Embryonic facial prominence (tissue), 1 donor: ENCODE measurements at regions not wholly inside any gene's neighbourhood (a gene's known extent, or its start where the extent isn't known, plus 50 kb on each side); places are given as distances from the start of the nearest gene placed in this dataset.

ENCODE experiments used
- DNase-seq: peaks from one replicate; pipeline ENCODE4 v3.0.0-alpha.2; 2016; ENCODE audit errors: extremely low spot score

DNA sequence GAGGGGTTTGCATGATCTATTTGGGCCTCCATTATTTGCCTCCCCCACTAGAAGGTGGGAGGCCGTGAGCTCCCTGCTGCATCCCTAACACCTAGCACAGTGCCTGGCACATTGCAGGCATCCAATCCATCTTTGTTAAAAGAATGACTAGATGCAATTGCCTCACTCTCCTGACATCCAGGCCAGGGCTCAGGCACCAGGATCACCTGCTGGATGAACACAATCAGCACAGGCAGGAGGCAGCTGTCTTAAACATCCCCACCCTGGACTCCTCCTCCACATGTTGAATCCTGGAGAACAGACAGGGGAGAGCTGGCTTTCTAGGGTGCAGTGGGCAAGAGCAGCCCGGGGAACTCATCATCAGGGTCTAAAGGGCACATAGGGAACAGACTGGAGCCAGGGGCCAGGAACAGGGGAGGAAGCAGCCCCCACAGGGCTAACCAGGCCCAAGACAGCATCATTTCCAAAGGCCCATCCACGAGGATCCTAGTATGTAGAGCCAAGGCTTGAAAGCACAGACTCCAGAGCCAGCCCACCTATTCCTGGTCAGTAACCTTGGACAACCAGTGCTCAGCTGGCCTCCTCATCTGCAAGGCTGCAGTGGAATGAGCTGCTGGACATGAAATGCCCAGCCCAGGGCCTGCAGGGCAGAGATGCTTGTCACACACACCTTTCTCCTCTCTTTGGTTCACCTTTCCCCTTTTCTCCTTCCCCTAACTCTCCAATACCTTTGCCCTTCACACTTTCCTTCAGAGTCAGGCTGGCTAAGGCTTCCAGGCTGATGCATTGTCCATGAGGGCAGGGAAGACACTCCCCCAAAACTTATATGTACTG is 254.4 kb upstream of the TLE3 start:
- DNase-seq, result no peak

DNA sequence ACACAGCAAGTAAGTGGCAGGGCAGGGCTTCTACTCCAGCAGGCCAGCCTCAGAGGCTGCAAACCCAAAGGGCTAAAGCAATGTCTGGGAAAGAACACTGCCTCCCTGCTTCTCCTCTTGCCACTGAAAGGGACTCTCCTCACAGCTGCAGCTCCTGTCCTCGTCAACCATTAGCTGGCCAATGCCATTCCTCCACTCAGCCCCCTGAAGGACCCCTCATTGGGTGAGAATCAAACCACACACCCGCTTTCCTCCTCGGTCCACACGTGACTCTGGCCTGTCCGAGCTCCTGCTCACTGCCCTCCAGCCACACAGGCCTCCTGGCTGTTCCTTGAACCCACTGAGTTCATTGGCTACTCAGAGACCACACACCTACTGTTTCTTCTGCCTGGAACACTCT is 253.7 kb upstream of the TLE3 start:
- DNase-seq, result no peak

DNA sequence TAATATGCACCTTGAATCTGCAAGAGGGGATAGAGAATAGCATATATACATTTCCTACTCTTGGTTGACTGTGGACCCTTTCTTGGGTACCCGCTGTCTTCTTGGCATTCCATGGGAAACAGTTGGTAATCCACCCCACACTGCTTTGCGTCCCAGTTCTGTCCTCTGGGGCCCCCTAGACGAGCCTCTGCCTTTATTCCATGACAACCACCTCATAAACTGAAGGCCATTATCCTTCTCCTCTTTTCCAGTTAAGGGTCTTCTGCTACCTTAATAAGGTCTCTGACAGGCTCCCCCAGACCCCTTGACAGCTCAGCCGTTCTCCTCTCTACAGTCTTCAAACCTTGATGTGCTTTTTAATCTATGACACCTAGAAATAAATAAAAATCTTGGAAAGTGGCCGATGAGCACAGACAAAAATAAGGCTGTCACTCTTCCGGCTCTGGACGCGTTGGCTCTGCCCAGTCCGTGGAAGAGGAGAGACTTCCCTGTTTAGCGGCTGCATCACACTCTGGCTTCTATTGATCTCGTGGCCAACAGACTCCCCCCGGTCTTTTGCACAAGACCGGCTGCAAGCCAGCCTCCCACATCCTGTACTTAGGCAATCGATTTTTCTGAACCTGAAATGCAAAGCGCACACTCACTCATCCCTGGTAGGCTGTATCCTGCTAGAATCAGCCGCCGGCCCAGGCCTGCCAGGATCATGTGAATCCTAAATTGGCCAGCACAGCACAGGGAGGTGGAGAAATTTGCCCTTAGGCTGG is 251.0 kb upstream of the TLE3 start:
- no peak for DNase-seq

DNA sequence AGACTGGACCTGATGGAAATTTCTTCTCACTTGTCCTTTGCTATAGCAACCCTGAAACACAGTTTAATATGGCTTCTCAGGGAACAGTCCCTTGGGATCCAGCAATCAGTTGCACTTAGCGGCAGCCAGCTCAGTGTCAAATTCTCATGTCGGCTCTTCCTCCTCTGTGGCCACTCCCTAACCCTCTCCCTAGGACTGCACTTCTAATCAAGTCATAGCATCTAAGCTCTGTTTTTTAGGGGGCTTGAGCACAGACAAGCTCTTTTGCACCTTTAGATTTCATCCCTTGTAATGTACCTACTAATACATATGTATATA is 250.5 kb upstream of the TLE3 start:
- DNase-seq, result no peak

DNA sequence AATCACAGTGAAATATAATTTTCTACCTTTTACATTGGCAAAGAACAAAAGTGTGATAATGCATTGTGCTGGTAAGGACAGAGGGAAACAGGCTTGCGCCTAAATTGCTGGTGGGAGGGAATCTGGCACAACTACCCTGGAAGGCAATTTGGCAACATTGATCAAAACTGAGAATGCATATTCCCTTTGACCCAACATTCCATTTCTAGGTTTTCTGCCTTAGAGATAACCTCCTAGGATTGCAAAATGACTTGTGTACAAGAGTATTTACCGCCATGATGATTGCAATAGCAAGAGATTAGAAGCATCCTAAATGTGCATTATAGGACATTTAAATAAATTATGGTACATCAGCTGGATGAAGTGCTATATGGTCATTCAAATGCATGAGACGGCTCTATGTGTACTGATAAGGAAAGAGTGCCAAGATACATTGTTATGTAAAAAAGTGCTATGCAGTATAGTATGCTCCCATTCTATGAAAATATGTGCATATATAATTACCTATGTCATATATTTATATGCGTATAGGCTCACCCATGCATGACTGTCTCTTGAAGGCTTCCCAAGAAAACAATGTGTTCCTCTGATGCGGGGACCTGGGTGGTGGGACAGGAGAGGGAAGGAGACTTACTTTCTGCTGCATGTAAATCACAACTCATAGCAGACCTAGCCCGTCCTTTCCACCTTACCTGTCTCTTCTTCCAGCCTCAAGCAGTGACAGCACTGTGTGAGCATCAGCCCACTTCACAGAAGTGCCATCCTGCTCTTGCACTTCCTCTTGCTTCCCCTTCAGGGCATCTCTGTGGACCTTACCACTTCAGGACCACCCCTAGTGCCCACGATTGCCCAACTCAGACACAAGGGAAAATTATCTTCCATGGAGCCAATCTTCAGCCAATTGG is 249.9 kb upstream of the TLE3 start:
- no peak for DNase-seq

DNA sequence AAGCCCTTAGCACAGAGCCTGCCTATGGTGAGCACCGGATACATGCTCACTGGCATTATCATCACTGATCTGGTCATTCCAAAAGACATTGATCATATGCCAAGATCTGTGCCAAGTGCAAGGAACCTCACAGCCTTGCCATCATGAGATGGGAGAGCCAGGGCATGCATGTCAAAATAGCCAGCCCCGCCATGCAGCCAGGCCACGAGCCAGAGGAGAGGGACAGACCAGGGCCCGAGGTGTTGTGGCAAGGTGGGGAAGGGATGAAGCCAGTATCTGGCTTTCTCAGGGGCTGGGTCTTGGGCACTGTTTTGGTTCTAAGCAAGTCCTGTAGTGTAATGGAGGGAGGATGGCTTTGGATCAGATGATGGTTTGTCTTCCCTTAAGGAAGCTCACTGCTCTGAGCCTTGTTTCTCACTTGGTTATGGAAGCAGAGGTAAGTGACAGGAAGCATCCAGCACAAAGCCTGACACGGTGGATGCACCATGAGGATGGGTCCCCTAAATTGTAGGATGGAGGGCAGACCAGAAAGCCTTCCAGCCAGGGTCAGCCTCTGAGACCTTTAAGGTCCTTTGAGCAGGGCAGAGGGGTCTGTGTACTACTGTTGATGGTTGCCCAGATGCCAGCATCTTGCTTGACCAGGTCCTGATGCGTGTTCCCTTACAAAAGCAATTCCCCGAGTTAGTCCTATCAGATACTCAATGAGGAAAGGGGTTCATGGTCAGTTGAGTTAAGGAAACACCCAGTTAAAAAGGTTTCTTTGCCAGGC is 247.7 kb upstream of the TLE3 start:
- no peak for DNase-seq

DNA sequence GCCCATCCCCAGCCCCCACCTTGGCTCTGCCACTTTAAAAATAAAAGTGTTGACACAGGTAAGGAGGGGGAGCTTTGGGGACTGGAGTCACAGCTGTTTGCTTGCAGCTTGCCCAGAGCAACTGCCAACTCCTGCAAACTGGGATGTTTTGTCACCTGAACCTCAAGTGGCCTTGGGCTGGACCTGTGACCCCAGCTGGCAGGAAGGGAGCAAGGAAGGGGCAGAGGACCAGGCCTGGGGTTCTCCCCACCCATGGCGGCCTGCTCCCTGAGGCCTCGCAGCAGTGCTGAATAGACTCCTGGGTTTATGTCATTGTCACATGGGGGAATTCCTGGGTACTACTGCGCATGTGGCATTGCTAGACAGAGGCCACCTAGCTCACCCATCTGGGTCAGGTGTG is 246.9 kb upstream of the TLE3 start:
- DNase-seq, result no peak

DNA sequence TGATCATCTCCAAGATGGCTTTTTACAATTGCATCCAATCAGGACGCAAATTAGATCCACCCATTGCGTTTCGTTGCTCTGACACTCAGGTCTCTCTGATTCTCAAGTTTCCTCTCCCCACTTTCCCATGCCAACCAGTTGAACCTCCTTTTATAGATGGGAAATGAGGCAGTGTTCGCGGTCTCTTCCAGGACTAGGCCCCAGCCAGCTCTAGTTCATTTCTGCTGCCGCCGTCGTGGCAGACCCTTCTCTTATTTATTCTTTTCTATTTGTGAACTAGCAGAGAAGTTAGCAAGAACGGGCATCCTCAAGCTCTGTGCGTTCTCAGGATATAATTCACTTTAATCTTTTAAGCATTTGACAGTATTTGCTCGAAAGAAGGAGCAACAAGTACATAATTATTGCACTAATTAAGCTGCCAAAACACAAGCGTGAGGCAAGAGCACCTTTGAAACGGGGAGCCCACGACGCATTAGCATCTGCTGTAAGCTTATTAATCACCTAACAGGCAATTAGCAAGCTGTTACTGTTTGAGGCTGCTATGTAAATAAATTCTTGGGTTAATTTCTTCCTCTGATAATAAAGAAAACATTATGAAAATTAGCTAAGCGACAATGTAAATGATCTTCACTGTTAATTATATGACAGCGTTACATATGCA is 246.4 kb upstream of the TLE3 start:
- DNase-seq, result no peak

DNA sequence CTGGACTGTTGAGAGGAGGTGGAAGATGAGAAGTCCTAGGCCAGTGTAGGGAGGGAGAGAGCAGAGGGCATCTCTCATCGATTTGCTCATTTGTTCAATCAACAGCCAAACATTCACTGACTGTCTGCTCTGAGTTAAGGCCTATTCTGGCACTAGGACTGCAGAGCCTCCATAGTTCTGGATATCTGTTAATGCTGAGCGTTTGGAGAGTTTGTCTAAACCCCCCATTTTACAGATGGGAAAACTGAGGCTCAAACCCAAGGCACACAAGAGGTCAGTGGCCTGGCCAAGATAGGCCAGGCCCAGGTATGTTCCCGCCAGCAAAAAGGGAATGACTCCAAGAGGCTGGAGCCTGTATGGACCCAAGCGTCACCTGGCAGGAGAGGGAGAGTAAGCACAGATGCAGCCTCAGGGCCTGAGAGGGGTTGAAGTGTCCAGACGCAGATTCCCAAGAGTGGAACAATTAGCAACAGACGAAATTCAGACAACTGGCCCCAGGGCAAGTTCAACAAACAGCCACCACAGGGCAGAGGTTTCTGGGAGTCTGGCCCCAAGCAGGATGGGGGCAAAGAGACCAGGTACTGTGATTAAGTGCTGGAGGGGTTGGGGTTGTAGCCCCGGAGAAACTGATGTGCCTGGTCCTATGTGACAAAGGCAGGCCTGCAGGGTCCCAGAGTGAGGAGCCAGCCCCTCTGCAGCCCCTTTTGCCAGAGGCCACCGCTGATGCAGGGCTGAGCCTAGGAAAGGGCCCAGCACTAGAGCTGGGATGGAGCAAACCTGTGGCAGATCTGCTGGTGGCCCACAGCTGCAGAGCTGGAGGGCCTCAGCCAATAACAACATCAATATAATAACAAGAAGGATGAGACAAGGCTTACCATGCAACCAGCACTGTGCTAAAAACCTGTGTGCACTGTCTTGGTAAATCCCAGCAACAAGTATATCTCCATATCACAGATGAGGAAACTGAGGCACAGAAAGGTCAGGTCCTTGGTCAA is 245.1 kb upstream of the TLE3 start:
- DNase-seq, result no peak

DNA sequence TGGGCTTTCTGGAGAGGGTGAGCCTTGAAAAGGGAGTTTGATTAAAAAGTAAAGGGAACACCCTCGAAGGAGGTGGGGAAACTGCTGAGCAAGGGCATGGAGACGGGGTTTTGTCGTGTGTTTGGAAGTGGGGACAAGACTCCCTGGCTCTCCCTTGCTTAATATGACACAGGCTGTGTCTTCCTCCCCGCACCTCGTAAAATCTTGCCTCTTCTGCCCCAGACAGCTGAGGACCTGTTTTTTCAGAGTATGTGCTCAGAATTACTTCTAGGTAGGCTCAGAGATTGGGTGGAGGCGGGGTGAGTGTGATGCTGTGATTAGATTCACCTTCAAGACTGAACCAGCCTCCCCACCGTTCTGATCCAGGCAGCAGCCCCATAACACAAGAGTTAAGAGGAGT is 244.4 kb upstream of the TLE3 start:
- DNase-seq, result no peak

DNA sequence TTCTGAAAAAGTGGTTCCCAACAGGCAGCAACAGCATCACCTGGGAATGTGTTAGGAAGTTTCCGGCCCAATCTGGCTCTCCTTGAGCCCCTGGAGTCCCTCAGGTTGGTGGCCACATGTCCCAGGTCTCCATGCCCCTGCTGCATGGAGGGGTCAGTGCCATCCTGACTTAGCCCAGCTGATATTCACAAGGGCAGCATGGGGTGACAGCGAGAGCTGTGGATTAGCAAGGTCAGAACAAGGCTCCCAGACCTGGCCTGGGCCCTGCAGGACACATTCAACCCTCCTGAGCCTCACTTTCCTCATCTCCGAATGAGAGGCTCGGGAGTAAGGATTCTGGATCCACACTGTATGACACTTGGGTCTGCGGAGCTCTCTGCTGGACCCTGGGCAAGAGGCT is 243.8 kb upstream of the TLE3 start:
- DNase-seq, result no peak

DNA sequence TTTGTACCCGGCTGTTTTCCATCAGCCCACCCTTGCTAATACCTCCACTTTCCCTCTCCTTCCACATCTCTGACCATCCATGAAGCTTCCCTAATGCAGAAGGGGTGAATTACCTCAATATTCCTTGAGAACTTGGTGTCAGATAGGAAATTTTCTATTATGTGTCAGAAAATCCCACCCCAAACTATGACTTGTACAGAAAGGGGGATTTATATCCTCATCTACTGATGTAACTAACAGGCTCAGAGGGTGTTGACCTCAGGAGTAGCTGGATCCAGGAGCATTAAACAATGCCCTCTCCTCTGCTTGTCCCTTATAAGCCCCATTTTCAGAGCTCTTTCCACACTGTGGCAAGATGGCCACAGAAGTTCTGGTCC is 242.8 kb upstream of the TLE3 start:
- no peak for DNase-seq

DNA sequence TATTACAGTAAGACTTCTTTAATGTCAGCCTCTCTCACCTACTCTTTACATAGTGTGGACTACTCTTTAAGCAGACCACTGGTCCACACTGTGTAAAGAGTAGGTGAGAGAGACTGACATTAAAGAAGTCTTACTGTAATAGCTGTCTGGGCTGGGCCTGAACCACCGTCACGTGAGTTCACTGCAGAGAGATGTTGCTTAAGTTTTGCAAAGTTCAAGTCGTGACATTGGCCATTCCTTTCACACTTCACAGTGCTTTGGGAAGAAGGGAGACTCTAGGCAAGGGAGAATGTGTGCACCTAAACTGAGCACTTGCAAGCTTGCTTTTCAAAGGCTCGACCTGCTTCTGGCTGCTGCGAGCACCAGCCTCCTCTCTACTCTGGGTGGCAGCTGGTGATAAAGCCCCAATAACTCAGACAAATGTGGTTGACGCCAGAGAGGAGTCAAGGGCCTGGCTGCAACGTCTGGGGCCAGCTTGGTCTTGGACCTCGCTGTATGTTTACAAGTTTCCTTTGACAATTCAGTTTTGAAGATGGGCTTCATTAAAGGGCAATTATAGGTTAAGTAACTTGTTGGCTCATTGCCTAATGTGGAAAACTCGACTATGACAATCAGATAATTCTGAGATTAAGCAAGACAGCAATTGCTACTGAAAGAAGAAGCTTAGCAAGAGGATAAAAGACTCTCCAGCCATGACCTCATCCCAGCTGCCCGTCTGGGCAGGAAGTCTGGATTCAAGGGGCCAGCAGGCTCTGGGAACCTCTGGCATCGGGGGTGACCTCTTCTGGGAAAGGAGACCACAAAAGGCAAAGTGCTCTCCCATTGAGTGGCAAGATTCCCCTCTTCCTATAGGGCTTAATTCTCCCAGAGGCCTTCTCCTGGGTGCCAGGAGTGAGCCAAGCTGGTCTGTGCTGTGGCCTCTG is 242.1 kb upstream of the TLE3 start:
- no peak for DNase-seq

DNA sequence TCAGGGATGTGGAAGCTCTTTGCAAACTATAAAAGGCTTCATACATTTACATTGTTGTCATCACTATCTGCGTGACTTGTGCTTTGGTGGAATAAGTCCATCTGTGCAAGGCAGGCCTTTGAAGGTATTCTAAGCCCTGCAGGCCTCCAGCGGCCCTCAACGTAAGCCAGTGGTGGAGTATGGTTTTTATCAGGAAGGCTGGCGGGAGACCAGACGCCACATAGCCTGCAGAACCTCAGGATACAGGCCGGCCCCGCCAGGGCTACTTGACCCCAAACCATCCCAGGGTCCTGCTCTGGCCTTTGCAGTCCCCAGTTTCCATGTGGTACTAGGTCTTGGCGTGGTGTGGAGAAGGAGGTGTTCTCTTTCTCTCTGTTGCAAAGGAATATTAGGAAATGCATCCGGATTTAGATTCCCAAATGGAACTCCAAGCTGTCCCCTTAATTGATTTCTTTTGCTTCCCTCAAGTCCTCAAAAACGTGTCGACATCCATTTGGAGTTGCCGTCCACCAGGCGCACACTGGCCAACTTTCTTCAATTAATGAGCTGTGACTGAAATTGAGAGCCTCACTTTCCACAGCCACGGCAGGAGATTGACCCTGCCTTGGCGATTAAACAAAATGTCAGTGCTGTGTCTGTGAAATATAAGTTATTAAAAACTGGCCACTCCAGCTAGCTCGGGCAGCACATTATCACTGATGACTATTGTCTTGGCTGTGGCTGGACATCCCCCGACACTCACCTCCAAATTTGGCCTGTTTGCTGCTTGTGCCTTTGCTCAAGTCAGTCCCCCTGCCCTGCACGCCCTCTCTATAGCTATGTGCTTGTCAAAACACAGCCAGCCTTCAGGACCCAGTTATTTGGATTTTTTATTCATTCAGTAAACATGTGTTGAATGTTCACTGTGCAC is 239.8 kb upstream of the TLE3 start:
- no peak for DNase-seq

DNA sequence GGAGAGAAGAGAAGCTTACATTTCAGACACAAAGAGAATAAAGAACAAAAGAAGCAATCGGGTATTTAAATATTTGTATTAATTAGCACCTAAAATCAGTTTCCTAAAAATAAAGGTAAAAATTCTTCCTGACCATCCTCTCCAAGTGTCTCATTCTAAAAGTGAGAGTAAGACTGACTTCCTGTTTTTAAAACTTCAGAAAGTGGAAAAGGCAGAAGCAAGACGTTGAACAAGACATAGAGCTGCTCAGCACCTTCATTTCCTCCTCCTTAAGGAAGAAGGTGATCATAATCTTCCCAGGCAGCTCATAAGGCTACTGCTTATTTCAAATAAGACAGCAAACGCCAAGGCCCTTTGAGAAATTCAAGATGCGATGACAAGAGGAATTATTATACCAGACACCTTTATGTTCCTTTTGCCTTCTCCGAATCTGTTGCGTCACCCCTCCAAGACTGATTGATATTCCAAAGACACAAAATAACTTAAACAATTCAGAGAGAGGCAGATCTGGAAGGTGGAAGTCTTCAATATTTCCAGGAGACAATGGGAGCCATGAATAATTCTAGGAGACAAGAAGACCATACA is 238.8 kb upstream of the TLE3 start:
- DNase-seq, result no peak

DNA sequence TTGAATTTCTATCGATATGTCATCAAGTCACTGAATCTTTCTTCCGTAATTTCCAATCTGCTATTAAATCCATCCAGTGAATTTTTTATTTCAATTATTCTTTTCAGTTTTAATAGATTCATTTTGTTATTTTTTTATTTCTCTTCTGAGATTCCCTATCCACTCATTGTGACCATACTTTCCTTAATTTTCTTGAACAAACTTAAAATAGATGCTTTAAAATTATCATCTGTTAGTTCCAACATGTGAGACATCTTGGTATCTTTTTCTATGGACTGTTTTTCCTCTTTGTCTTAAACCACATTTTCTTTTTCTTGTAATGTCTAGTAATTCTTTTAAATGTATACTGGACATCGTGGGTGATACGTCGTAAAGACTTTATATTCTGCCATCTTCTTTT is 236.6 kb upstream of the TLE3 start:
- DNase-seq, result no peak

DNA sequence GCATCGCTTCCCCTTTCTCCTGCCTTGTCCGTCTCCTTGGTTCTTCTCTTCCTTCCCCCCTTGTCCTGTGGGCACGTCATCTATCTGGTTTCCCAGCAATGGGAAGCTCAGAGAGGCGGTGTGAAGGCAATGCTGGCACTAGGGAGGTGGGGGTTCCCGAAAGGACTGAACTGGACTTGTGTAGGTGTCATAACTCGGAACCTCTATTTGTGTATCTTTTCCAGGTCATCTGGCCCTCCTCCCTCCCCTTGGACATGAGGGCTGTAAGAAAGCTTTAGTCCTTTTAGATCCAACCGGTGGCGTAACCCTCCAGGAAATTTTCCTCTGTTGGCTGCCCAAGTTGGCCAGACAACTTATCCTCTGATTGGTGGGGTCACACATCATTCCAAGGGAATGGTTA is 231.5 kb upstream of the TLE3 start:
- no peak for DNase-seq
